Bone marrow (tissue), 2 donors: ENCODE measurements at regions not wholly inside any gene's neighbourhood (a gene's known extent, or its start where the extent isn't known, plus 50 kb on each side); places are given as distances from the start of the nearest gene placed in this dataset.

ENCODE experiments used
- DNase-seq, 2 donors: peaks; one replicate each; lab custom pipeline; 2025; lab: John Stamatoyannopoulos, UW

DNA sequence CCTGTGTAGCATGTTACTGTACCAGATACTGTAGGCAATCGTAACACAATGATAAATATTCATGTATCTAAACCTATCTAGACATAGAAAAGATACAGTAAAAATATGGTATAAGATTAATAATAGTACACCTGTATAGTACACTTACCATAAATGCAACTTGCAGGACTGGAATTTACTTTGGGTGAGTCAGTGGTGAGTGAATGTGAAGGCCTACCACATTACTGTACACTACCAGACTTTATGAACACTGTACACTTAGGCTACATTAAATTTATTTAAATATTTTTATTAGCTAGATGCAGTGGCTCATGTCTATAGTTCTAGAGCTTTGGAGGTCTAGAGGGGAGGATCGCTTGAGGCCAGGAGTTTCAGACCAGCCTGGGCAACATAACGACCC is 186.6 kb upstream of the ROPN1 start:
- no peak for DNase-seq

DNA sequence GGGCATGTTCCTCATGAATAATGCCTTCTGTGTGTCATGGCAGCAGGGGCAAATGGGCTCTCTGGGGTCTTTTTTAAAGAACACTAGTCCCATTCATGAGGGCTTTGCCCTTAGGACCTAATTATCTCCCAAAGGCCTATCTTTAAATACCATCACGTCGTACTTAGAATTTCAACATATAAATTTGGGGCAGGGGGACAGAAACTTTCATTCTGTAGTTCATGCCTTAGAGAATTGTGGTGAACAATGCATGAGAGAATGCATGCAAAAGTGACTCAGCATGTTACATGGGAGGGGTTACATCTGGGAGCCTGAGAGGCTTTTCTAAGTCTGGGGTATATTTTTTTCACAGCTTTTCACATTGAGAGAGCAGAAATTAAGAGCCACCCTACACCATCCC is 208.5 kb upstream of the ROPN1 start:
- no peak for DNase-seq

DNA sequence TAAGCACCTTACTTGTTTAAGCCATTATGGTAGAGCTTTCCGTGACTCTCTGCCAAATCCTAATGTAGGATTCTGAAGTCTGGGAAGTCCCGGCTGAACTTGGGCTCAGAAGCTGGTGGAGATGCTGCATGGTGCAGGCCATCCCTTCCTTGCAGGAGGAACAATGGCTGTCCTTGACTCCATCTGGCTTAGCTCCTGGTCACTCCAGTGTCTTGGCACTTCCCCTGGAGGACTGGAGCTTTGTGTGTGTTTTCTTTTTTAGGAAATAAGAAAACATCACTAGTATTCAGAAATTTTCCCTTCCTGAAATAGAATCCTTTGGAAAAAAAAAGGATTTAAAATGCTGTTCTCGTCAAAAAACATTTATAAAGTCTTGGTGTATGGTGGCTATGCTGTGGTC is 209.3 kb upstream of the ROPN1 start:
- no peak for DNase-seq

GRCh38 chr3:124201786-124202185 is 209.9 kb upstream of the ROPN1 start:
- no peak for DNase-seq

DNA sequence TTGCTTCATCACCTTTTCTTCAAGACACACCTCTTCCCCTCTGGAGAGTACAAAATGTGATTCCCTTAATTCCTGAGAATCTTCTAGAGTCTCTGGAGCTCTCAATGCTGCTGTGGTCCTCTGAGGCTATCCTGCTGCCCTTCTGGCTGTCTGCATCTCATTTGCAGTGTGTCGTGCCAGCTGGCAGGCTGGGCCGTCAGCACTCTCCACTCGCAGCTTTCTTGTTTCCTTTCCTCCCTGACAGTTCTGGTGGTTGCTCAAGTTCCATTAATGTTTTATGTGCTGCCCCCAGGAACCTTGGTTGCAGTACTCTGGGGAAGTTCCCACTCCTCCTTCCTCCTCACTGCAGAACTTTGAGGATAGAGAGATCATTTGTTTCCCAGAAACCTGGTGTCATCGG is 210.8 kb upstream of the ROPN1 start:
- no peak for DNase-seq

GRCh38 chr3:124203292-124203691 is 211.4 kb upstream of the ROPN1 start:
- no peak for DNase-seq

DNA sequence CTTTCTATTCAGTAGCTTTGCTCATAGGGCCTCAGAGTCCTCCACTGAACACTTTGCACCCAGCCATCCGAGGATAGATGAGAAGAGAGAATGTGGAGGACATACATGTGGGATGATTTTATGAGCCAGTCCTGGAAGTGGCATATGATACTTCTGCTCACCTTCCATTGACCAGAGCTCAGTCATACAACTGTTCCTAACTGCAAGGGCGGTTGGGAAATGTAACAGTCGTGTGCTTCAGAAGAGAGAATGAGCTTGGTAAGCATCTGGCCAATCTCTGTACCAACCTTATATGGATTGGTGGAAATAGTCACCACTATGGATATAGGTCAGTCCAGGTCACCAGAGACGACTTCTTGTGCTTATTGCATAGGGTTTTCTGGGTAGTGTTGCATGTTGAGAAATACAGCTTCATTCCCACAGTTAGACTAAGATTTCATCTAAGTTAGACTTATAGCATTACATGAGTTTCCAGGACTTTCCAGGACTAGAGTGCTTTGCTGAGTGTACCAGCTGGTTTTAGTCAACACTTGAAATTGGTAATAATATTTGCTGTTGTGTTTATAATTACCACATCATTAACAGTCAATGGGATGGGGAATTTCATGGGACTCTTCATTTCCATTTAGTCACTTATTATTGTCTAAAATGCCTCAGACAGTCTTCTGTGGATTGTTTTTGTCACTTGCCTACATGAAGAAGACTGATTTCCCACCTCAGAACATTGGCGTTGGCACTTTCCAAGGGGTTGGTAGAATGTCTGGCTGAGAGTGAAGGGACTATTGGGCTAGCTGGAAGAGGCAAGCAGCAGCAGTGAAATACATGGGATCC is 214.5 kb upstream of the ROPN1 start:
- no peak for DNase-seq

DNA sequence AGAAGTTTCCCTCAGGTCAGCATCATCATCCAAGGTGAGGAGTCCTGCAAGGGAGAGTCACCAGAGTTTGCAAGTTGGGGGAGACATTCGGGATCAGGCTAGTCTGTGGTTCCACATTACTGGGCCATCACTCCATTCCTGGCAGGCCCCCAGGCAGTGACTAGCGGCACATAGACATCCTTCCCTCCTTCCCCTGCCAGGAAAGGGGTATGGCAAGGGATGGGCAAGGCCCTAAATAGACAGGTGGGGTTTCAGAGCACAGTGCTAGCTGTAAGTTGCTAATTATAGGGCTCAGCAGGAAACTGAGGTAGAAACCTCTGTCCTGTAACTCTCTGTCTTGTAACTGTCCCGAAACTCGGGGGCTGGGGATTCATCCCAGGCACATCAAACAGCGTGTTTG is 215.2 kb upstream of the ROPN1 start:
- no peak for DNase-seq

GRCh38 chr3:124207873-124208485 is 216.1 kb upstream of the ROPN1 start:
- no peak for DNase-seq

GRCh38 chr3:124209426-124209825 is 217.5 kb upstream of the ROPN1 start:
- no peak for DNase-seq

- DNase-seq = no peak
Measured at GRCh38 chr3:124210899-124211298, 219.0 kb upstream of the ROPN1 start.

- DNase-seq = no peak
Measured at GRCh38 chr3:124213641-124214040, 221.7 kb upstream of the ROPN1 start.

DNA sequence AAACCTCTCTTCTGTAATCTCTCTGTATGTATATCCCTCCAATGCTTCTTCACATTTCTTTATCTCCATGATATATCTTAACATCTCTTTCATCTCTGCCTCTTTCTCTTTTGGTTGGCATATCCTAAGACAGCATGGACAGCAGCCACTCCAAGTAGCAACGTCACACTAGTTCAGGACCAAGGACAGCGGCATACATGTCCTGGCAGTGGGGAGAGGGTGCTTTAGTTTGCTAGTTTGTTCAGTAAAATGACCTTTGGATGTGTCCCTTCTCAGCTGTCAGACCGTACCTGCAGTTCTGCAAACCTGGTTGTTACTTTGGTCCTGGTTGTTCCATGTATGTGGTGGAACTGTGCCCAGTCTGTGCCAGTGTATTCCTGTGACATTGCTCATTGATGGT is 225.6 kb upstream of the ROPN1 start:
- no peak for DNase-seq

GRCh38 chr3:124221422-124221821 is 229.5 kb upstream of the ROPN1 start:
- DNase-seq = no peak

DNA sequence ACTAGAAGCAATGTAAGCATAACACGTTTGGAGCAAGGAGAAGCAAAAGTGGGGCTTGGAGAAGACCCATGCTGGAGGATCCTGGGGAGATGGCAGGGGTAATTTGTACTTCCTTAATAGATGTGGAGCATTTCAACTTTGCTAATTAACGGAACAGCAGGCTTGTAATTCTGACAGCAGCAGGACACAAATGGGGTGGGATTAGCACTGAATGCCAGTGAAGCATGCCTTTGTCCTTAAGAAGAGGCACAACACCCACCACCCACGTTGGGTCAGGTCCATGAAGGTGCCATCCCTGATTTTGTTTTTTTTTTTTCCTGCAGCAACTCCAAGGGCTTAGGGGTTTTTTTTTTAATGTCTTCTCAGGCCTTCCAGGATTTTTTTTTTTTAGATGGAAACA is 231.9 kb upstream of the ROPN1 start:
- no peak for DNase-seq

DNA sequence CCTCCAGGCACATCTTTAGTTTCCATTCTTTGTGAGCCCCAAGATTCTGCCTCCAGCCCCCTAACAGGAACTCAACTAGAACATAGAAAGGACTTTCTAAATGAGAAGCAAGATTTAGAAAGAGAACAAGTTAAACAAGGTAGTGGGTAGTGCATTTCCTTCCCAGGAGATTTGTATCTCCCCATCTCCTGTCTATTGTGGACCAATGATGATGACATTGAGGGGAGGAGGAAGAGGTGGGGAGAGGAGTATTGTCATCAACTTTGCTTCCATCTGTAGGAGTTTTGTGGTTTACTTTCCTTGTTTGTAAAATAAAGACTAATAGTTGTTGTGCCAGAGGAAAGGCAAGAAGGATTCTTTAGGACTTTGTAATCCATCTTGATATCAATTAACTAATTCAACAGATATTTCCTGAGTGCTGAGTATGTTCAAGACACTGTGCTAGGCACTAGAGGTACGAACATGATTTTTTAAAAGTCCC is 235.3 kb upstream of the ROPN1 start:
- DNase-seq = no peak

DNA sequence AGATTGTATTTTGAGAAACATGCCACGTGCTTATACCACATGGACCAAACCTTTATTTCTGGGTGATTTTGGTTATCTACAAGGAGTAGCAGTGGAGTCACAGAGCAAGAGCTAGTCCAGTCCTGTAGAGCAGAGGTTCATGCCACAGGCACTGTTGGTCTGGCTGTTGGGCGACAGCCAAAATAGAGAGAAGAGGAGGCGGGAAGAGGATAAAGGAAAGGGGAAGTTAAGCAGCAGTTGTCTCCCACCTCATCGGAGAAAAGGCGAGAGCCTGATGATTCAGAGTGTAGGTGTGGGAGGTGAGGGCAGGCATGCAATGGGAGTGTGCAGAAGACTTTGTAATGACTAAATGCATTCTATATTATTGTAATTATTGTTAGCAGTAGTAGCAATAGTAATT is 237.5 kb upstream of the ROPN1 start:
- no peak for DNase-seq

DNA sequence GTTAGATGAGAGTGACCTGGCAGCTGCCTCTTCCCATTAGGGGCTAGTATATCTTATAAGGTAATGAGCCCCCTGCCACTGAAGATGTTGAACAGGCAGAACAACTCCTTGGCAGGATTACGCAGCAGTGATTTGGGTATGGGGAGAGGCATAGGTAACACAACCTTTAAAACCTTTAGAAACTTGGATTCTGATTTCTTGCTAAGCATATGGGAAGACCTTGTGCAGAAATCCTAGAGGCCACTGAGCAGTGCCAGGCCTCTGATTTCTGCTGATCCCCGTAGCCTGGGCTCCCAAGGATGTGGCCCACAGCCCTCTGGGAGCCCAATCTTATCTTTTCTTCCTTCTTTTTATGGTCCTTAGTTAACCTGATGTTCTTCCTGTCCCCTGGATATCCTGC is 237.9 kb upstream of the ROPN1 start:
- DNase-seq = no peak

DNA sequence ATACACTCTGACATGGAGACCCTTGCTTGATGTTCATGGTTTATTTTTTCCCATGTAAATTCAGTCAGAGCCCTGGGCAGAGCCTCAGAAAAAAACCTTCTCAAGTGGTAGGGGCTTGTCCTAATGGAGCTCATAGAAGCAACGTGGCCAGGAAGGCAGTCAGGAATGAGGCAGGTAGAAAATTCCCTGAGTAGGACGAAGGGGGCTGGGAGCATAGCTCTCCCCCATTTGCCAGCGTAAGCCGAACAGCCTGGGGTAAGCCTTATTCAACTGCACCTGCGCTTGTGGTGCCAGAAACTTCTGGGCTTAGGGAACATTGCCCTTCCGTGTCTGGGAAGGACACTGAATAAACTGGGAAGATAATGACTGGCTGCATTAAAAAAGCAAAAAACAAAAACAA is 238.5 kb upstream of the ROPN1 start:
- no peak for DNase-seq

DNA sequence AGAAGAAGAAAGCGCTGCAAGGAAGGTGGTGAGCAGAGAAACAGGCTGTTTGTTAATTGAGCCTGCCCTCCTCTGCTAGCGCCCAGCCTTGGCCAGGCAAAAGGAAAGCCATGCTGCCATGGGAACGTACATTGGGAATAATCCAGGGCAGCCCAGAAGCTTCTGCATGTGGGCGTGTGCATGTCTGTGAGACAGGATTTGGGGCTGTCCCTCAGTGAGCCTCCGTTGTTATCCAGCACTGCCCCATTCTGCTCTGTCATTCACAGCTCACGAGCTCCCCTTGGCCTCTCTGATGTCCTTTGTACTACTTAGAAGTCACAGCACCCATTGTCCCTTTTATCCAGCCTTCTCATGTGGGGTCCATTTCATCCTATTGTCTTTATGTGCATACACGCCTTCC is 239.1 kb upstream of the ROPN1 start:
- DNase-seq = no peak

GRCh38 chr3:124234852-124235252 is 242.9 kb upstream of the ROPN1 start:
- DNase-seq = no peak

GRCh38 chr3:124235446-124235845 is 243.5 kb upstream of the ROPN1 start:
- DNase-seq = no peak

DNA sequence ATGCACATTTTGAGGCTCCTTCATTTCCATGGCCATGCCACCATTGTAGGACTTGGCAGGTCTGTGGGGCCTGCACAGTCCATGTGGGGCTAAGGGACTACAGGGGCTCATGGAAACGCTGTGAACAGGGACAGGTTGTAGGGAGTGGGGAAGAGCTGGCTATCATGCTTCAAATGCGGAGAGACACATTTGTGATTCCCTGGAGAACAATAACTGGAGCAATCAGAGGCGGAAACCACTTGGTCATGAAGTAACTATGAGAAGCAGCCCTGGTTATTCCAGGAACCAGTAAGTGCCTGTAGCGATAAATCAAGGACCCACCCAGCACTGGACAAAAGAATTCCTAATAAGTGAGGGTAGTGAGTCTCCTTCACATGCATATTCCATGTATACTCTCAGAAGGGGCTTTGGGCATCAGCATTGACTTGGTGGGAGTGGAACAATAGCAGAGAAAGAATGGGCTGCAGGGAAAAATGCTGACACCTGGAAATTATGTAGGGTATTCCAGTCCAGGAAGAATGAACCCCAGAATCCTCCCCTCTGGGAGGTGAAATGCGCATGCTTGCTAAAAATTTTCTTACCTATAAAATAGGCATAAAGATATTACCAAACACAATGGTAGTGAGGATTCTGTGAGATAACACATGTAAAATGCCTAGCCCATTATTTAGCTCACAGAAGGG is 251.4 kb upstream of the ROPN1 start:
- no peak for DNase-seq
